ENCODE measurements at regions not wholly inside any gene's neighbourhood (a gene's known extent, or its start where the extent isn't known, plus 50 kb on each side); places are given as distances from the start of the nearest gene placed in this dataset.
"Not testable (repeated sequence)": the region's sequence is repeated elsewhere in the genome, so short reads cannot be mapped to it uniquely, and the experiment has no call there.

- Mint-ChIP-seq H3K4me1 (no peaks in the 10 kb centered on the region), H3K36me3 (no peaks in the 10 kb centered on the region), H3K27me3 (ENCODE audit: low read depth in 3 of 3) (peaks cover 0 to 2% (median 0%) of the 10 kb centered on the region in 3 donors), H3K4me3 (no peak overlapping the region), H3K27ac (no peak overlapping the region), H3K9me3 (peaks cover 4 to 47% (median 23%) of the 10 kb centered on the region in 6 donors)
- DNase-seq = no peak
Measured at GRCh38 chr6:76518443-76518842, 446.0 kb upstream of the IMPG1 start.

GRCh38 chr6:76516924-76517323, 444.5 kb upstream of the IMPG1 start:
- Mint-ChIP-seq H3K9me3 (peaks cover 0 to 50% (median 26%) of the 10 kb centered on the region in 6 donors), H3K4me1 (no peaks in the 10 kb centered on the region), H3K27me3 (ENCODE audit: low read depth in 3 of 3) (peaks cover 0 to 2% (median 0%) of the 10 kb centered on the region in 3 donors), H3K27ac (no peak overlapping the region), H3K4me3 (no peak overlapping the region), H3K36me3 (peaks cover 0 to 5% (median 0%) of the 10 kb centered on the region in 3 donors)
- DNase-seq = no peak

GRCh38 chr6:76510489-76510888, 438.0 kb upstream of the IMPG1 start:
- Mint-ChIP-seq H3K4me3 (no peak overlapping the region), H3K27me3 (ENCODE audit: low read depth in 3 of 3) (peaks cover 0 to 4% (median 2%) of the 10 kb centered on the region in 3 donors), H3K9me3 (peaks cover 0 to 40% (median 23%) of the 10 kb centered on the region in 6 donors), H3K4me1 (no peaks in the 10 kb centered on the region), H3K27ac (no peak overlapping the region), H3K36me3 (peaks cover 0 to 5% (median 0%) of the 10 kb centered on the region in 3 donors)
- DNase-seq = no peak

- Mint-ChIP-seq H3K27ac (no peak overlapping the region), H3K9me3 (peaks cover 6 to 40% (median 23%) of the 10 kb centered on the region in 6 donors), H3K27me3 (ENCODE audit: low read depth in 3 of 3) (peaks cover 0 to 4% (median 2%) of the 10 kb centered on the region in 3 donors), H3K36me3 (peaks cover 0 to 5% (median 0%) of the 10 kb centered on the region in 3 donors), H3K4me3 (no peak overlapping the region), H3K4me1 (no peaks in the 10 kb centered on the region)
- DNase-seq = no peak
Measured at GRCh38 chr6:76509397-76509796, 436.9 kb upstream of the IMPG1 start.

GRCh38 chr6:76506808-76507207, 434.3 kb upstream of the IMPG1 start:
- H3K4me1 Mint-ChIP-seq = no peaks in the 10 kb centered on the region
- H3K9me3 Mint-ChIP-seq = peaks cover 10 to 34% (median 23%) of the 10 kb centered on the region in 6 donors
- no peak overlapping the region for H3K4me3 Mint-ChIP-seq
- no peaks in the 10 kb centered on the region for H3K36me3 Mint-ChIP-seq
- peaks cover 0 to 4% (median 2%) of the 10 kb centered on the region in 3 donors for H3K27me3 Mint-ChIP-seq (ENCODE audit: low read depth in 3 of 3)
- no peak overlapping the region for H3K27ac Mint-ChIP-seq
- no peak for DNase-seq

- DNase-seq = no peak
- H3K9me3 Mint-ChIP-seq = peaks cover 33 to 77% (median 42%) of the 10 kb centered on the region in 6 donors
- H3K4me3 Mint-ChIP-seq = no peak overlapping the region
- peaks cover 0 to 4% (median 0%) of the 10 kb centered on the region in 3 donors for H3K36me3 Mint-ChIP-seq
- H3K4me1 Mint-ChIP-seq = no peaks in the 10 kb centered on the region
- H3K27me3 Mint-ChIP-seq (ENCODE audit: low read depth in 3 of 3) = peaks cover 0 to 1% (median 0%) of the 10 kb centered on the region in 3 donors
- no peak overlapping the region for H3K27ac Mint-ChIP-seq
Measured at GRCh38 chr6:76495909-76496308, 423.4 kb upstream of the IMPG1 start.

GRCh38 chr6:76491376-76491775, 418.9 kb upstream of the IMPG1 start:
- DNase-seq; H3K4me1 Mint-ChIP-seq; H3K4me3 Mint-ChIP-seq; H3K27ac Mint-ChIP-seq; H3K36me3 Mint-ChIP-seq; H3K27me3 Mint-ChIP-seq (ENCODE audit: low read depth in 3 of 3): not testable (repeated sequence)
- H3K9me3 Mint-ChIP-seq = peaks cover 28 to 76% (median 53%) of the 10 kb centered on the region in 6 donors

GRCh38 chr6:76490456-76490855, 418.0 kb upstream of the IMPG1 start:
- H3K27ac Mint-ChIP-seq = no peak overlapping the region
- H3K36me3 Mint-ChIP-seq = peaks cover 0 to 4% (median 0%) of the 10 kb centered on the region in 3 donors
- H3K4me1 Mint-ChIP-seq = no peaks in the 10 kb centered on the region
- no peak overlapping the region for H3K4me3 Mint-ChIP-seq
- peaks cover 0 to 1% (median 0%) of the 10 kb centered on the region in 3 donors for H3K27me3 Mint-ChIP-seq (ENCODE audit: low read depth in 3 of 3)
- DNase-seq = no peak
- H3K9me3 Mint-ChIP-seq = peaks cover 23 to 68% (median 48%) of the 10 kb centered on the region in 6 donors

GRCh38 chr6:76481101-76481500, 408.6 kb upstream of the IMPG1 start:
- no peak overlapping the region for H3K4me3 Mint-ChIP-seq
- peaks cover 16 to 68% (median 42%) of the 10 kb centered on the region in 6 donors for H3K9me3 Mint-ChIP-seq
- no peaks in the 10 kb centered on the region for H3K4me1 Mint-ChIP-seq
- no peak for DNase-seq
- H3K27ac Mint-ChIP-seq = no peak overlapping the region
- peaks cover 0 to 3% (median 0%) of the 10 kb centered on the region in 3 donors for H3K36me3 Mint-ChIP-seq
- peaks cover 2% of the 10 kb centered on the region in 3 donors for H3K27me3 Mint-ChIP-seq (ENCODE audit: low read depth in 3 of 3)

- H3K4me3 Mint-ChIP-seq = no peak overlapping the region
- no peaks in the 10 kb centered on the region for H3K4me1 Mint-ChIP-seq
- peaks cover 0 to 3% (median 0%) of the 10 kb centered on the region in 3 donors for H3K36me3 Mint-ChIP-seq
- H3K9me3 Mint-ChIP-seq = peaks cover 10 to 58% (median 37%) of the 10 kb centered on the region in 6 donors
- H3K27ac Mint-ChIP-seq = no peak overlapping the region
- H3K27me3 Mint-ChIP-seq (ENCODE audit: low read depth in 3 of 3) = no peaks in the 10 kb centered on the region
- no peak for DNase-seq
Measured at GRCh38 chr6:76472858-76473257, 400.4 kb upstream of the IMPG1 start.

GRCh38 chr6:76466286-76466685, 393.8 kb upstream of the IMPG1 start:
- Mint-ChIP-seq H3K4me3 (no peak overlapping the region), H3K4me1 (no peaks in the 10 kb centered on the region), H3K27me3 (ENCODE audit: low read depth in 3 of 3) (peaks cover 0 to 1% (median 0%) of the 10 kb centered on the region in 3 donors)

GRCh38 chr6:76465410-76465809, 392.9 kb upstream of the IMPG1 start:
- Mint-ChIP-seq H3K27me3 (ENCODE audit: low read depth in 3 of 3) (peaks cover 0 to 1% (median 0%) of the 10 kb centered on the region in 3 donors), H3K36me3 (no peaks in the 10 kb centered on the region), H3K4me3 (no peak overlapping the region), H3K4me1 (no peaks in the 10 kb centered on the region), H3K9me3 (peaks cover 8 to 45% (median 27%) of the 10 kb centered on the region in 6 donors), H3K27ac (no peak overlapping the region)
- no peak for DNase-seq

More at GRCh38 chr6:76466286-76466685, 393.8 kb upstream of the IMPG1 start:
- H3K27ac Mint-ChIP-seq = no peak overlapping the region
- DNase-seq = no peak
- H3K36me3 Mint-ChIP-seq = no peaks in the 10 kb centered on the region
- peaks cover 3 to 42% (median 27%) of the 10 kb centered on the region in 6 donors for H3K9me3 Mint-ChIP-seq

- peaks cover 0 to 2% (median 0%) of the 10 kb centered on the region in 3 donors for H3K27me3 Mint-ChIP-seq (ENCODE audit: low read depth in 3 of 3)
- DNase-seq = no peak
- peaks cover 0 to 3% (median 0%) of the 10 kb centered on the region in 3 donors for H3K36me3 Mint-ChIP-seq
- peaks cover 9 to 43% (median 25%) of the 10 kb centered on the region in 6 donors for H3K9me3 Mint-ChIP-seq
- no peak overlapping the region for H3K4me3 Mint-ChIP-seq
- no peak overlapping the region for H3K27ac Mint-ChIP-seq
- H3K4me1 Mint-ChIP-seq = no peaks in the 10 kb centered on the region
Measured at GRCh38 chr6:76453270-76453669, 380.8 kb upstream of the IMPG1 start.

GRCh38 chr6:76451926-76452709, 379.7 kb upstream of the IMPG1 start:
- H3K9me3 Mint-ChIP-seq = peaks cover 11 to 54% (median 29%) of the 10 kb centered on the region in 6 donors
- H3K4me3 Mint-ChIP-seq = no peak overlapping the region
- peaks cover 0 to 3% (median 0%) of the 10 kb centered on the region in 3 donors for H3K36me3 Mint-ChIP-seq
- peaks cover 0 to 2% (median 0%) of the 10 kb centered on the region in 3 donors for H3K27me3 Mint-ChIP-seq (ENCODE audit: low read depth in 3 of 3)
- H3K4me1 Mint-ChIP-seq = no peaks in the 10 kb centered on the region
- H3K27ac Mint-ChIP-seq = no peak overlapping the region
- no peak for DNase-seq
